ENCODE measurements at regions not wholly inside any gene's neighbourhood (a gene's known extent, or its start where the extent isn't known, plus 50 kb on each side); places are given as distances from the start of the nearest gene placed in this dataset.
"Not testable (repeated sequence)": the region's sequence is repeated elsewhere in the genome, so short reads cannot be mapped to it uniquely, and the experiment has no call there.

DNA sequence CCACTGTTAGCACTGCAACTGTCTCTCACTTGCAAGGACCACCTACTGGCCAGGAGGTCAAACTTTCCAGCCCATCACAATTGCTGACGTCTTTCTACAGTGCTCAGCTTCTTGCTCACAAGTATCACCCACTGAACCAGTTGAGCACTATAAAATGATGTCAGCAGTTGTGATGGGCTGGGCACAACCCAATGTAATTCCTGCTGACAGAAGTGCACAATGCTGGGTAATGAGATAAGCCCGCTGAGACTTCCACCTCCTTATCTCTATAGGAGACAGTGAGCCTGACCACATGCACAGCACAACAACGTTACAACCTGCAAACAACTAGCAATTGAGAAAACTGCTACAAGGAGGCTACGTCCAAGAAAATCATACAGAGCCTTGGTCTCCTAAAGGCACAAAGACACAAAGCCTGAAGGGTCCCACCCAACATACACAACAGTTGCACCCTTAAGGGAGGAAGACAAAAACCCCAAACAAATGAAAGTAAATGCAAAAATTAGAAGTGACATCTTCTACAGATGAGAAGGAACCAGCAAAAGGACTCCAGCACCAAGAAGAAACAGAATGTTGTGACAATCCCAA is 273.2 kb downstream of the LIG4 start:
- Histone ChIP-seq H3K4me3 (ENCODE audit: insufficient read depth, low read depth, low read length) (no peak overlapping the region), H3K27me3 (ENCODE audit: control insufficient read depth, insufficient read depth, low read length) (no peaks in the 10 kb centered on the region), H3K36me3 (replicated peaks; ENCODE audit: control insufficient read depth, insufficient read depth, low read length) (no peaks in the 10 kb centered on the region)
- no peak for DNase-seq

DNA sequence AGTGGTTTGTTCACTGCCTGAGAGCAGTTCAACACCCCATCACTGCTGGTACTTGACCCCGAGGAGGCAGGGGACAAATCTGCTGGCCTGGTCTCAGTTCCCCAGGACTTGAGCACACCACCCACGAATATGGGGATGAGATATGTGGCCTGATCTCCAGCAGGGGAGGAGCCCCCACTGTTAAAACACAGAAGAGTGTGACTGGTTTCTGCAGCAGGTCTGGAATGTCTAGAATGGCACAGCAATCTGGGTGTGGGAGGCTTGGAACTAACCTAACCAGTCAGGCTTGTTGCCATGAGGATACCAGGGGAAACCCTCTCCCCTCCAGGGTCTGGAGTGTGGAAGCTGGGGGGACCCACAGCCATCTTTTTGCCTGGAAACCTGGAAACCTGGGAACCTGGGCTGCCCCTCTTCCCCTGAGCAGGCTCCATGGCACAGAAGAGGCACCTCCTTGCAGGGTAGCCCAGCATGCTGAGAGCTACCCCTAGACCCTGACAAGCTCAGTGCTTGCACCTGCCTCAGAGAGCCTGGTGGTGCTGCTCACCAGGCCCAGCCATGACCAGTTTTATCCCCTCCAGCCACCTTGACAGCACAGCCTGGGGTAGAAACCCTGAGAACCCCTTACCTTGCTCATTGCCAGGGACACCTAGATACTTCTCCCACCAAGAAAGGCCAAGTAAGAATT is 273.8 kb downstream of the LIG4 start:
- Histone ChIP-seq H3K36me3 (replicated peaks; ENCODE audit: control insufficient read depth, insufficient read depth, low read length) (no peaks in the 10 kb centered on the region), H3K4me3 (ENCODE audit: insufficient read depth, low read depth, low read length) (no peak overlapping the region), H3K27me3 (ENCODE audit: control insufficient read depth, insufficient read depth, low read length) (no peaks in the 10 kb centered on the region)
- DNase-seq, result no peak

DNA sequence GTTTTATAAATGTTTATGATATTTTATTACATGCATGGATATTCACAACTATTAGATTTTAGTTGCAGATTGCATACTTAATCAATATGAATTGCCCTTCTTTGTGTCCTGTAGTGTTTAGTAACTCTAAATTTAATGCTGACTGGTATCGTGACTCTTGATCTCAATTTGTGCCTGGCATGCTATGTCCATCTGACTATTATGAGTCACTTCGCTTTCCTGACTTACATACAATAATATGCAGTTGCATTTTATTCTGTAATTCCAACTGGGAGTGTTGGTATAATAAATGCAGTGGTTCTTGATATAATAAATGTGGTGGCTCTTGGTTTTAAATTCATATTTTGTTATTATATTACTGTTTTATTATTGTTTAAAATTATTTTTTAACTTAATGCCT is 277.5 kb downstream of the LIG4 start:
- Histone ChIP-seq H3K4me3 (ENCODE audit: insufficient read depth, low read depth, low read length) (no peak overlapping the region), H3K36me3 (replicated peaks; ENCODE audit: control insufficient read depth, insufficient read depth, low read length) (no peaks in the 10 kb centered on the region)
- no peak for DNase-seq

DNA sequence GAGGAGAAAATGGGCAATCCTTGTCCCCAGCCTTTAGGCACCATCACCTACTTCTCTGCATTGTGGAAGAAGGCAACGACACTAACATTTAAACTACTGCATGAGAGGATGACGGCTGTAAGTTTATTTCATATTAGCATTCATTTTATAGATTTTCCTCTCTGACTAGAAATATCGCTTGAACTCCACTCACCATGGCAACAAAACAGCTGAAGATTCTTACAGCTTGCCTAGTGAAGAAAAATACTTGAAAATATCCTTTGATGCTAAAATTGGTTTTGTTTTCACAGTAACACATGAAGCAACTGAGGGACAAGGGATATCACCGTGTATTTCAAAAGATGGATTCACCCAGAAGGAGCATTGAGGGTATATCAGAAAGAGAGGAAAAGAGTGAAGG is 284.3 kb downstream of the LIG4 start:
- DNase-seq, result no peak
- Histone ChIP-seq H3K4me3 (ENCODE audit: insufficient read depth, low read depth, low read length) (no peak overlapping the region), H3K27me3 (ENCODE audit: control insufficient read depth, insufficient read depth, low read length) (no peaks in the 10 kb centered on the region), H3K36me3 (replicated peaks; ENCODE audit: control insufficient read depth, insufficient read depth, low read length) (no peaks in the 10 kb centered on the region)

More for the DNA sequence above, 277.5 kb downstream of the LIG4 start:
- no peaks in the 10 kb centered on the region for H3K27me3 ChIP-seq (ENCODE audit: control insufficient read depth, insufficient read depth, low read length)

DNA sequence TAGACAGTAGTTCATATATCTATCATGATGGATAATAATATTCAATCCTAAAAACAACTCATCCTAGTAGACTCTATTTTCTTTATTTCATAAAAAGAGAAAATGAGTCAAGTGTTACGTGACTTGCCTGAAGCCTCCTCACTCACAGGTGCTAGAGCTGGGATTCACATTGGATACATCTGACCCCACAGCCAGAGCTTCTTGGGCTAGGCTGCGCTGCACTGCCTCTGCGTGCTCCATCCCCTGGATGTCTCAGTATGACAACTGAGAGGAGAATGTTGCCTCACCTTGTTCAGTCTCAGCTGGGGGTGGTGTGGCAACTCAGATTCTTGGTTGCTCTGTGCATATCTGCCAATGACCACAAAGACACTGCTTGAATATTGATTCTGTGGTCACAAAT is 286.6 kb downstream of the LIG4 start:
- no peak for DNase-seq
- Histone ChIP-seq H3K4me3 (ENCODE audit: insufficient read depth, low read depth, low read length) (no peak overlapping the region), H3K27me3 (ENCODE audit: control insufficient read depth, insufficient read depth, low read length) (no peaks in the 10 kb centered on the region), H3K36me3 (replicated peaks; ENCODE audit: control insufficient read depth, insufficient read depth, low read length) (no peaks in the 10 kb centered on the region)

DNA sequence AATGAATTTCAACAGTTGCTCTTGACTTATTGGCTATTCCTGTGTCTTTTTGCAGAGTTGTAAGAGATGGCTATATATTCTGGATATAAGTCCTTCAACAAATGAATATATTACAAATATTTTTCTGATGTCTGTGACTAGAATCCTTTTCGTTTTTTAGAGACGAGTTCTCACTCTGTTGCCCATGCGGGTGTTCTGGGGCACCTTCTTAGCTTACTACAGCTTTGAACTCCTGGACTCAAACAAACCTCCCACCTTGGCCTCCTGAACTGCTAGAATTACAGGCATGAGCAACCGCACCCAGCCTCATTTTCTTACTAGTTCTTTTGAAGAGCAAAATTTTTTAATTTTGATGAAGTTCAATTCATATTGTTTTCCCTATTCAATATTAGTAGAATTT is 287.8 kb downstream of the LIG4 start:
- no peak overlapping the region for H3K4me3 ChIP-seq (ENCODE audit: insufficient read depth, low read depth, low read length)
- DNase-seq, result no peak
- H3K27me3 ChIP-seq (ENCODE audit: control insufficient read depth, insufficient read depth, low read length), result no peaks in the 10 kb centered on the region
- H3K36me3 ChIP-seq (replicated peaks; ENCODE audit: control insufficient read depth, insufficient read depth, low read length), result no peaks in the 10 kb centered on the region

DNA sequence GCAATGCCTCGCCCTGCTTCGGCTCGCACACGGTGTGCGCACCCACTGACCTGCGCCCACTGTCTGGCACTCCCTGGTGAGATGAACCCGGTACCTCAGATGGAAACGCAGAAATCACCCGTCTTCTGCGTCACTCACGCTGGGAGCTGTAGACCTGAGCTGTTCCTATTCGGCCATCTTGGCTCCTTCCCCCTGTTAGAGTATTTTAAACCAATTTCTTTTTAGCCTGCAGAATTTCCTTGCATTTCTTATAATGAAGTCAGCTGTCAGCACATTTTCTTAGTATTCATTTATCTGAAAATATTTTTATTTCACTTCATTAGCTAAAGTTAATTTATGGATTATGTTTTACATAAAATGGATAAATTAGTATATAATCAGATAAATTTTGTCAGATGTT is 288.8 kb downstream of the LIG4 start:
- not testable (repeated sequence) for DNase-seq; H3K27me3 ChIP-seq (ENCODE audit: control insufficient read depth, insufficient read depth, low read length); H3K36me3 ChIP-seq (replicated peaks; ENCODE audit: control insufficient read depth, insufficient read depth, low read length); H3K4me3 ChIP-seq (ENCODE audit: insufficient read depth, low read depth, low read length)

DNA sequence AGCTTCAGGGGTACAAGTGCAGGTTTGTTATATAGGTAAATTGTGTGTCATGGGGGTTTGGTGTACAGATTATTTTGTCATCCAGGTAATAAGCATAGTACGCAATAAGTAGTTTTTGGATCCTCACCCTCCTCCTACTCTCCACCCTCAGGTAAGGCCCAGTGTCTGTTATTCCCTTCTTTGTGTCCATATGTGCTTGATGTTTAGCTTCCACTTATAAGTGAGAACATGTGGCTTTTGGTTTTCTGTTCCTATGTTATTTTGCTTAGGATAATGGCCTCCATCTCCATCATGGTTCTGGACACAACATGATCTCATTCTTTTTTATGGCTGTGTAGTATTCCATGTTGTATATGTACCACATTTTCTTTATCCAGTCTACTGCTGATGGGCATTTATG is 298.4 kb downstream of the LIG4 start:
- H3K36me3 ChIP-seq (replicated peaks; ENCODE audit: control insufficient read depth, insufficient read depth, low read length); H3K4me3 ChIP-seq (ENCODE audit: insufficient read depth, low read depth, low read length); DNase-seq; H3K27me3 ChIP-seq (ENCODE audit: control insufficient read depth, insufficient read depth, low read length): not testable (repeated sequence)

DNA sequence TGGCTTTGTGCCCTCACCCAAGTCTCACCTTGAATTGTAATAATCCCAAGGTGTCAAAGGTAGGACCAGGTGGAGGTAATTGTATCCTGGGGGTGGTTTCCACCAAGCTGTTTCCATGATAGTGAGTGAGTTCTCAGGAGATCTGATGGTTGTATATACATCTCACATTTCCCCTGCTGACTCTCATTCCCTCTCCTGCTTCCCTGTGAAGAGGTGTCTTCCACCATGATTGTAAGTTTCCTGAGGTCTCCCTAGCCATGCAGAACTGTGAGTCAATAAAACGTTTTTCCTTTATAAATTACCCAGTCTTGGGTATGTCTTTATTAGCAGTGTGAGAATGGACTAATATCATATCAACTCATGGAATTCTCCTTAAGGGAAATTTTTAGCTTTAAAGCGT is 302.6 kb downstream of the LIG4 start:
- DNase-seq, result no peak
- H3K36me3 ChIP-seq (replicated peaks; ENCODE audit: control insufficient read depth, insufficient read depth, low read length), result no peaks in the 10 kb centered on the region
- H3K27me3 ChIP-seq (ENCODE audit: control insufficient read depth, insufficient read depth, low read length), result no peaks in the 10 kb centered on the region
- no peak overlapping the region for H3K4me3 ChIP-seq (ENCODE audit: insufficient read depth, low read depth, low read length)

DNA sequence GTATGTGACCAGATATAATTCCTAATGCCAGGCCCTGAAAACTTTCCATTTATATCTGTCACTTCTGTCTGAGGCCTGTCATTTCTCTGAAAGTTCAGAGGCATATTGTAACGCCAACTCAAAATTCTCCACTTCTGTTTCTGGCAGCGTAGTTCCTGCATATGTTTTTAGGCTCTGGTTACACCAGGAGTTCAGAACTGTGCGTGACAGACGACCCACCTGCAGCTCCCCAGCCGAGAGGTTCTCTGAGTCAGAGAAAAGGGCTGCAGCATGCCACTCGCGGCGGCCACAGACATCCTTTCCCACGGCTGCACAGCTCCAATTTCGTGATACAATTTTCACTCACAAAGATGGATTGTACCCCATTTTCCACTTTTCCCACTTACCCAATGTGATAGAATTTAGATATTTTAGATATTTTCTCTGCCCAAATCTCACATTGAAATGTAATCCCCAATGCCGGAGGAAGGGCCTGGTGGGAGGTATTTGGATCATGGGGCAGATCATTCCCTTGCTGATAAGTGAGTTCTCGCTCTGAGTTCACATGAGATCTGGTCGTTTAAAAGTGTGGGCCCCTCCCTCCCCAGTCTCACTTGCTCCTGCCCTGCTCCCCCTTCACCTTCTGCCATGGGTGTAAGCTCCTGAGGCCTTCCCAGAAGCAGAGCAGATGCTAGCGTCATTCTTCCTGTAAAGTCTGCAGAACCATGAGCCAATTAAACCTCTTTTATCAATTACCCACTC is 308.1 kb downstream of the LIG4 start:
- no peaks in the 10 kb centered on the region for H3K27me3 ChIP-seq (ENCODE audit: control insufficient read depth, insufficient read depth, low read length)
- H3K36me3 ChIP-seq (replicated peaks; ENCODE audit: control insufficient read depth, insufficient read depth, low read length), result no peaks in the 10 kb centered on the region
- DNase-seq, result no peak
- H3K4me3 ChIP-seq (ENCODE audit: insufficient read depth, low read depth, low read length), result no peak overlapping the region

DNA sequence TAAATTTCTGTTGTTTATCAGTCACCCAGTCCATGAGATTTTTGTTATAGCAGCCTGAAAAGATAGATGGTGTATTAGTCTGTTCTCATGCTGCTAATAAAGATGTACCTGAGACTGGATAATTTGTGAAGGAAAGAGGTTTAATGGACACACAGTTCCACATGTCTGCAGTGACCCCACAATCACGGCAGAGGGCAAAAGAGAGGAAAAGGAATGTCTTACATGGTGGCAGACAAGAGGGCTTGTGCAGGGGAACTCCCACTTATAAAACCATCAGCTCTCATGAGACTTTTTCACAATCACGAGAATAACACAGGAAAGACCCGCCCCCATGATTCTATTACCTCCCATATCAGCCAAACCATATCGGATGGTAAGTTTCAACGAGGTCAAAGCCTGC is 309.2 kb downstream of the LIG4 start:
- Histone ChIP-seq H3K27me3 (ENCODE audit: control insufficient read depth, insufficient read depth, low read length) (no peaks in the 10 kb centered on the region), H3K36me3 (replicated peaks; ENCODE audit: control insufficient read depth, insufficient read depth, low read length) (no peaks in the 10 kb centered on the region), H3K4me3 (ENCODE audit: insufficient read depth, low read depth, low read length) (no peak overlapping the region)
- DNase-seq, result no peak

DNA sequence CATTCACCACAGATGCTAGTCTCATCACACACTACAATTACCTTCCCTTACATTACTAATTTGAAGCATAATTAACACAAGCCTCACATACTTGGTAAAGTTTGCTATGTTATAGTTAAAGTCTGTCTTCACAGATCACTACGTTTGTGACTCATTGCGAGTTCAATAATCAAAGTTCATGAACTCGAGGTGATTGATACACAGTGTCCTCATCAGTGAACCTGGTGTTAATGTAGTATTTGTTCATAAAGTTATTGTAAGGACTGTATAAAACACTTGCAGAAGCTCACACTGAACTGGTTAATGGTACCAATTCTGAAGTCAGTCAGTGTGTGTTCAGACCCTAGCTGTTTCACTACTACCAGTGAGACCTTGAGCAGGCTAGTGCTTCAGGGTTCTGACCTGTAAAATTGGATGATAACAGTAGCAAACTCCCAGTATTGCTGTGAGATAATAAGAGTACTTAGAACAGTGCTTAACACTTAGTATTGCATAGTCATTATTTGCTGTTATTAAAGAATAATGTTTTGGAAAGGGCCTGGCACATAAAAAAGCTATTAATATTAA is 313.3 kb downstream of the LIG4 start:
- Histone ChIP-seq H3K36me3 (replicated peaks; ENCODE audit: control insufficient read depth, insufficient read depth, low read length) (no peaks in the 10 kb centered on the region), H3K4me3 (ENCODE audit: insufficient read depth, low read depth, low read length) (no peak overlapping the region)
- no peak for DNase-seq

DNA sequence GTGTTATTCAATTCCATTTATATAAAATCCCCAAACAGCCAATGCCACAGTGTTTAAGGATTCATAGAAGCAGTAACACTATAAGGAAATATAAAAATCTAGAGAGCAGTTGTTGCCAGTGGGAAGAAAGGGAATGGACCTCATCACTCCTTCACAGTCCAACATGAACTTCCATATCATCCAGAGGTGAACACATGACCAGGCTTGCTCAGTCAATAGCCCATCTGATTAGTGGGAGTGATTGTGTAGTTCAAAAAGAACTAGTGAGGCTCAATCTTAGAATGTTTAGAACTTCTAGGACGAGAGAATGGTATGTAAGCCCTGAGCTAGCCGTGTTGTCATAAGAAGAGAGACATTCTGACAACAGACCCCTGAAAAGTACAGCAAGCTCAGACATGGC is 314.1 kb downstream of the LIG4 start:
- no peak for DNase-seq
- Histone ChIP-seq H3K27me3 (ENCODE audit: control insufficient read depth, insufficient read depth, low read length) (no peaks in the 10 kb centered on the region), H3K4me3 (ENCODE audit: insufficient read depth, low read depth, low read length) (no peak overlapping the region), H3K36me3 (replicated peaks; ENCODE audit: control insufficient read depth, insufficient read depth, low read length) (no peaks in the 10 kb centered on the region)

More for the DNA sequence above, 313.3 kb downstream of the LIG4 start:
- no peaks in the 10 kb centered on the region for H3K27me3 ChIP-seq (ENCODE audit: control insufficient read depth, insufficient read depth, low read length)

DNA sequence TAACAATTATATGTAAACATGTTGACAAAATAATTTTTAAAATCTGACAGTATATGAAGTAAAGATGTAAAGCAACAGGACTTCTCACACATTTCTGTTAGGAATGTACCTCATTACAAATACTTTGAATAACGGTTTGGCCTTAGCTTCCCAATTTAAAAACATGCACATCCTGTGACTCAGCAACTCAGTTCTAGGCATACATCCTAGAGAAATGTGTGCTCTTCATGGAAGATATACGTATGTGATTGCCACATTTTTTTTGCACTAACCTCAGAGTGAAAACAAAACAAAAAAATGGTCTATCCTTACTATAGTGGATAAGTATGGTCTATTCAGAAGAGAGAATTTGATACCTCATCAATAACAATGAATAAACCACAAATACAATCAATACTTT is 314.6 kb downstream of the LIG4 start:
- Histone ChIP-seq H3K4me3 (ENCODE audit: insufficient read depth, low read depth, low read length) (no peak overlapping the region), H3K27me3 (ENCODE audit: control insufficient read depth, insufficient read depth, low read length) (no peaks in the 10 kb centered on the region), H3K36me3 (replicated peaks; ENCODE audit: control insufficient read depth, insufficient read depth, low read length) (no peaks in the 10 kb centered on the region)
- DNase-seq, result no peak

DNA sequence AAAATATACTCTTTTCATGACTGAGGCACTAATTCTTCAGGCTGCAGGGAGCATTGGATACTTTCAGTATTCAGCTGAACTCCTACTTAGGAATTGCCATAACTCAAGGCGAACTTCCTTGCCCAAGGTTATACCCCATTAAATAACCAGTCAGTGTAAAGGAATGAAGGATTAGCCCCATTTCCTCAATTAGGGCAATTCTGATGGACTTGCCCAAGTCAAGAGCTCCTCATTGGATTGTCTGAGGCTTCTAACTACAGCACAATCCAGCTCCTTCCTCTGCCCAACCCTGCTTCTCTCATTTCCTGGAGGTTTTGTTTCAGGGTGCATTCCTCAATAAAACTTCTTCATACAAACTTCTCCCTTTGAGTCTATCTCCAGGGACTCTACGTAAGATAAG is 329.2 kb downstream of the LIG4 start:
- H3K36me3 ChIP-seq (replicated peaks; ENCODE audit: control insufficient read depth, insufficient read depth, low read length), result no peaks in the 10 kb centered on the region
- H3K27me3 ChIP-seq (ENCODE audit: control insufficient read depth, insufficient read depth, low read length), result no peaks in the 10 kb centered on the region
- H3K4me3 ChIP-seq (ENCODE audit: insufficient read depth, low read depth, low read length), result no peak overlapping the region
- no peak for DNase-seq

Data from H7 (cell line).